ENCODE measurements at regions not wholly inside any gene's neighbourhood (a gene's known extent, or its start where the extent isn't known, plus 50 kb on each side); places are given as distances from the start of the nearest gene placed in this dataset.
A peak's percentile ranks its signal among the peaks of the same experiment; 100 is the strongest.

DNA sequence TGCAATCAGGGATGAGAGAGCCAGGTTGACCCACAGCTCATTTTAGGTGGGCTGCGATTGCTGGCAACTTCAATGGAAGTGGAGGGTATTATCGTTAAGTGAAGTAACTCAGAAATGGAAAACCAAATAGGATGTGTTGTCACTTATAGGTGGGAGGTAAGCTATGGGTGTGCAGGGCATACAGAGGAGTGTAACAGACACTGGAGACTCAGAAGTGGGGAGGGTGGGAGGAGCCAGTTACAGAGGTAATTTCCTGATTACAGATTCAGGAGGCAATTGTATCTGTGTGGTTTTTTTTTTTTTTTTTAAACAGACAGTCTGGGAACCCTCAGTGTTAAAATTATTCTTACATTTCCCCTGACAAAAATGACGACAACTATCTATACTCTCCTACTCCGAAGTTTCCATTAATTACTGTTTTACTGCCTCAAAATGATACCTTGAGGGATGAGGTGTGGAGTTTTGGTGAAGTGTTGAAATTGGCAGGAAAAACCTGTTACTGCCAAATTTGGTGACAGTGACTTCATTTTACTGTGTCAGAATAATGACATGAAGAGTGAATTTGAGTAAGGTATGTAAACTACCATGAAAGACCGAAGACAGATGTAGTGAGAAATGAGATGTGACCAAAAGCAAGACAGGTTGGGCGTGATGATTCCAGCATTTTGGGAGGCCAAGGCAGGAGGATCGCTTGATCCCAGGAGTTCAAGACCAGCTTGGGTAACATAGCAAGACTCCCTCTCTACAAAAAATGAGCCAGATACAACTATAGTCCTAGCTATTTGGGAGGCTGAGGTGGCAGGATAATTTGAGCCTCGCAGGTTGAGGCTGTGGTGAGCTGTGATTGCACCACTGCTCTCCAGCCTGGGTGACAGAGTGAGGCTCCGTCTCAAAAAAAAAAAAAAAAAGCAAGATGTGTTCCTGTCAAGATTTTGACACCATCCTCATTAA is 415.0 kb upstream of the AMELY start:
- no peak overlapping the region for H3K9ac ChIP-seq (ENCODE audit: low read length)
- peak overlapping the region; percentile 65 for H3K27ac Mint-ChIP-seq
- no peak overlapping the region for H2AFZ ChIP-seq (ENCODE audit: insufficient read depth, low read depth, low read length, poor library complexity, severe bottlenecking)
- ChIA-PET CTCF (no interaction called here), POLR2A (no interaction called here)
- H3K9me3 ChIP-seq (ENCODE audit: control extremely low read depth in 1 of 3, control insufficient read depth in 2 of 3, insufficient read depth in 1 of 3, low read length in 2 of 3) = no peaks in the 10 kb centered on the region
- no peaks in the 10 kb centered on the region for H3K9me3 Mint-ChIP-seq (ENCODE audit: insufficient read depth)
- no peak overlapping the region for H3K27ac ChIP-seq (ENCODE audit: low read length in 2 of 2)
- peaks cover 0 to 21% of the 10 kb centered on the region in 2 experiments for H3K36me3 ChIP-seq (replicated peaks in 1 of 2; ENCODE audit: control extremely low read depth in 1 of 2, control insufficient read depth in 1 of 2, extremely low read depth in 1 of 2, insufficient read depth in 2 of 2, low read length in 1 of 2)
- no peaks in the 10 kb centered on the region for H3K27me3 Mint-ChIP-seq
- no peaks in the 10 kb centered on the region for H4K20me1 ChIP-seq (ENCODE audit: control insufficient read depth, insufficient read depth, low read length, poor library complexity, severe bottlenecking)
- no peaks in the 10 kb centered on the region for H3K79me2 ChIP-seq (ENCODE audit: control insufficient read depth, insufficient read depth, low read length)
- DNase-seq (no peak), ATAC-seq (ENCODE audit: low read depth) (no peak)
- 93% methylated on average over 2 of the region's 9 CpGs for WGBS (ENCODE audit: insufficient coverage)
- TF ChIP-seq EZH2 (IDR thresholded peaks at IDR 0.05; ENCODE audit: borderline replicate concordance, insufficient read depth, low read depth, low read length, poor library complexity, severe bottlenecking) (no peak), CTCF (IDR thresholded peaks at IDR 0.05) (no peak)
- peaks cover 9% of the 10 kb centered on the region for H3K4me1 Mint-ChIP-seq
- H3K27me3 ChIP-seq (replicated peaks in 1 of 4; ENCODE audit: control extremely low read depth in 1 of 4, control insufficient read depth in 3 of 4, insufficient read depth in 4 of 4, low read length in 3 of 4) = no peaks in the 10 kb centered on the region
- no peak overlapping the region for H3K4me2 ChIP-seq (replicated peaks; ENCODE audit: low read depth, low read length, poor library complexity, severe bottlenecking)
- H3K4me1 ChIP-seq (ENCODE audit: control insufficient read depth in 2 of 2, insufficient read depth in 2 of 2, low read length in 2 of 2) = no peaks in the 10 kb centered on the region
- no peak overlapping the region for H3K4me3 ChIP-seq (ENCODE audit: control extremely low read depth in 1 of 5, extremely low read depth in 1 of 5, insufficient read depth in 1 of 5, low read depth in 2 of 5, low read length in 4 of 5)
- intact Hi-C loops (cut with micrococcal nuclease) = no loop called here
- no peak overlapping the region for H3K4me3 Mint-ChIP-seq

DNA sequence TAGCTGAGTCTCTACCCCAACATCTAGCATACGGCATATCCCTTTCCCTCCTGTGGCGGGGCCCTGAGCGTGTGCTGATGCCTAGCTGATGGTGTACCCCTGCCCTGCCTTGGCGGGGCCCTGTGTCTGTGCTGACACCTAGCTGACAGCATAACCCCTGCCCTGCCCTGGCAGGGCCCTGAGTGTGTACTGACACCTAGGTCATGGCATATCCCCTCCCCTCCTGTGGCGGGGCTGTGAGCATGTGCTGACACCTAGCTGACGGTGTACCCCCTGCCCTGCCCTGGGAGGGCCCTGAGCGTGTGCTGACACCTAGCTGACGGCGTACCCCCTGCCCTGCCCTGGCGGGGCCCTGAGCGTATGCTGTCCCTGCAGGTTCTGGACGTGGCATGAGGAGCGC is 414.0 kb upstream of the AMELY start:
- peaks cover 0 to 21% of the 10 kb centered on the region in 2 experiments for H3K36me3 ChIP-seq (replicated peaks in 1 of 2; ENCODE audit: control extremely low read depth in 1 of 2, control insufficient read depth in 1 of 2, extremely low read depth in 1 of 2, insufficient read depth in 2 of 2, low read length in 1 of 2)
- CTCF ChIA-PET = no interaction called here
- TF ChIP-seq EZH2 (IDR thresholded peaks at IDR 0.05; ENCODE audit: borderline replicate concordance, insufficient read depth, low read depth, low read length, poor library complexity, severe bottlenecking) (no peak), CTCF (IDR thresholded peaks at IDR 0.05) (no peak)
- peaks cover 9% of the 10 kb centered on the region for H3K4me1 Mint-ChIP-seq
- H4K20me1 ChIP-seq (ENCODE audit: control insufficient read depth, insufficient read depth, low read length, poor library complexity, severe bottlenecking) = no peaks in the 10 kb centered on the region
- no peak overlapping the region for H3K4me2 ChIP-seq (replicated peaks; ENCODE audit: low read depth, low read length, poor library complexity, severe bottlenecking)
- POLR2A ChIA-PET = no interaction called here
- ATAC-seq (ENCODE audit: low read depth) = no peak
- intact Hi-C loops (cut with micrococcal nuclease) = no loop called here
- no peak overlapping the region for H3K9ac ChIP-seq (ENCODE audit: low read length)
- no peak overlapping the region for H2AFZ ChIP-seq (ENCODE audit: insufficient read depth, low read depth, low read length, poor library complexity, severe bottlenecking)
- no peak overlapping the region for H3K4me3 ChIP-seq (ENCODE audit: control extremely low read depth in 1 of 5, extremely low read depth in 1 of 5, insufficient read depth in 1 of 5, low read depth in 2 of 5, low read length in 4 of 5)
- DNase-seq = no peak
- no peaks in the 10 kb centered on the region for H3K27me3 Mint-ChIP-seq
- no peaks in the 10 kb centered on the region for H3K9me3 Mint-ChIP-seq (ENCODE audit: insufficient read depth)
- H3K27ac Mint-ChIP-seq = no peak overlapping the region
- no peaks in the 10 kb centered on the region for H3K4me1 ChIP-seq (ENCODE audit: control insufficient read depth in 2 of 2, insufficient read depth in 2 of 2, low read length in 2 of 2)
- no peaks in the 10 kb centered on the region for H3K27me3 ChIP-seq (replicated peaks in 1 of 4; ENCODE audit: control extremely low read depth in 1 of 4, control insufficient read depth in 3 of 4, insufficient read depth in 4 of 4, low read length in 3 of 4)
- H3K4me3 Mint-ChIP-seq = no peak overlapping the region
- no peak overlapping the region for H3K27ac ChIP-seq (ENCODE audit: low read length in 2 of 2)
- no peaks in the 10 kb centered on the region for H3K9me3 ChIP-seq (ENCODE audit: control extremely low read depth in 1 of 3, control insufficient read depth in 2 of 3, insufficient read depth in 1 of 3, low read length in 2 of 3)
- H3K79me2 ChIP-seq (ENCODE audit: control insufficient read depth, insufficient read depth, low read length) = no peaks in the 10 kb centered on the region
- WGBS (ENCODE audit: insufficient coverage) = 95% methylated on average over 9 of the region's 13 CpGs

Measured in B cell (primary cell).